ENCODE measurements at regions not wholly inside any gene's neighbourhood (a gene's known extent, or its start where the extent isn't known, plus 50 kb on each side); places are given as distances from the start of the nearest gene placed in this dataset.

DNA sequence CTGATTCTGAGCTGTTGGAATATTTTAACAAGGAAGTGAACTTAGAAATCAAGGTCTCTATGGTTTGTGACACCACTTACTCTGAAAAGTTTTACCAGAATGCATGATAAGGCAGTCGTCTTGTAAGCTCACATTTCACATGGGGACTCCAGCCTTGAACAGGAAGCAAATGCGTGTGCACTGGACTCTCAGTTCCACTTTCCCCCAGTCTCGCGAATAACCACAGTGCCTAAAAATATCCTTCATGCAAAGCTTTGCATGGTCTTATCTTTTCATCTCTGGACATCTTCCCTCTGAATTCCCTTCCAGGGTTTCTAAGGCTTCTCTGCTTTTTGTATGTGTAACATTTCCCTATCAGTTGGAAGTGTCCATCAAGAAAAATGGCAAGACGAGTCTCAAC, 581.8 kb downstream of the NLGN4X start (continued):
- TF ChIP-seq FOXM1 (IDR thresholded peaks at IDR 0.05; ENCODE audit: low read depth, low read length) = peak; percentile 98
- TF ChIP-seq SRF (IDR thresholded peaks at IDR 0.05; ENCODE audit: low read depth in 2 of 2, low read length in 2 of 2) = no peak
- peak; percentile 79; the same call in 1 of the 2 replicates for TF ChIP-seq PML (IDR thresholded peaks at IDR 0.05; ENCODE audit: low read length)
- TF ChIP-seq, protein P1, sequence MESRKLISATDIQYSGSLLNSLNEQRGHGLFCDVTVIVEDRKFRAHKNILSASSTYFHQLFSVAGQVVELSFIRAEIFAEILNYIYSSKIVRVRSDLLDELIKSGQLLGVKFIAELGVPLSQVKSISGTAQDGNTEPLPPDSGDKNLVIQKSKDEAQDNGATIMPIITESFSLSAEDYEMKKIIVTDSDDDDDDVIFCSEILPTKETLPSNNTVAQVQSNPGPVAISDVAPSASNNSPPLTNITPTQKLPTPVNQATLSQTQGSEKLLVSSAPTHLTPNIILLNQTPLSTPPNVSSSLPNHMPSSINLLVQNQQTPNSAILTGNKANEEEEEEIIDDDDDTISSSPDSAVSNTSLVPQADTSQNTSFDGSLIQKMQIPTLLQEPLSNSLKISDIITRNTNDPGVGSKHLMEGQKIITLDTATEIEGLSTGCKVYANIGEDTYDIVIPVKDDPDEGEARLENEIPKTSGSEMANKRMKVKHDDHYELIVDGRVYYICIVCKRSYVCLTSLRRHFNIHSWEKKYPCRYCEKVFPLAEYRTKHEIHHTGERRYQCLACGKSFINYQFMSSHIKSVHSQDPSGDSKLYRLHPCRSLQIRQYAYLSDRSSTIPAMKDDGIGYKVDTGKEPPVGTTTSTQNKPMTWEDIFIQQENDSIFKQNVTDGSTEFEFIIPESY (IDR thresholded peaks at IDR 0.05) = no peak
- 0 out of 2 replicates have a peak, but pooled peaks have one; percentile 25 for TF ChIP-seq YY1 (IDR thresholded peaks at IDR 0.05; ENCODE audit: low read depth, low read length)
- TF ChIP-seq, protein P2, sequence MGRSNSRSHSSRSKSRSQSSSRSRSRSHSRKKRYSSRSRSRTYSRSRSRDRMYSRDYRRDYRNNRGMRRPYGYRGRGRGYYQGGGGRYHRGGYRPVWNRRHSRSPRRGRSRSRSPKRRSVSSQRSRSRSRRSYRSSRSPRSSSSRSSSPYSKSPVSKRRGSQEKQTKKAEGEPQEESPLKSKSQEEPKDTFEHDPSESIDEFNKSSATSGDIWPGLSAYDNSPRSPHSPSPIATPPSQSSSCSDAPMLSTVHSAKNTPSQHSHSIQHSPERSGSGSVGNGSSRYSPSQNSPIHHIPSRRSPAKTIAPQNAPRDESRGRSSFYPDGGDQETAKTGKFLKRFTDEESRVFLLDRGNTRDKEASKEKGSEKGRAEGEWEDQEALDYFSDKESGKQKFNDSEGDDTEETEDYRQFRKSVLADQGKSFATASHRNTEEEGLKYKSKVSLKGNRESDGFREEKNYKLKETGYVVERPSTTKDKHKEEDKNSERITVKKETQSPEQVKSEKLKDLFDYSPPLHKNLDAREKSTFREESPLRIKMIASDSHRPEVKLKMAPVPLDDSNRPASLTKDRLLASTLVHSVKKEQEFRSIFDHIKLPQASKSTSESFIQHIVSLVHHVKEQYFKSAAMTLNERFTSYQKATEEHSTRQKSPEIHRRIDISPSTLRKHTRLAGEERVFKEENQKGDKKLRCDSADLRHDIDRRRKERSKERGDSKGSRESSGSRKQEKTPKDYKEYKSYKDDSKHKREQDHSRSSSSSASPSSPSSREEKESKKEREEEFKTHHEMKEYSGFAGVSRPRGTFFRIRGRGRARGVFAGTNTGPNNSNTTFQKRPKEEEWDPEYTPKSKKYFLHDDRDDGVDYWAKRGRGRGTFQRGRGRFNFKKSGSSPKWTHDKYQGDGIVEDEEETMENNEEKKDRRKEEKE (IDR thresholded peaks at IDR 0.05) = no peak
- TF ChIP-seq CHD1 (IDR thresholded peaks at IDR 0.05; ENCODE audit: low read depth, low read length) = no peak
- TF ChIP-seq HDAC6 (IDR thresholded peaks at IDR 0.05; ENCODE audit: unreplicated experiment) = no peak
- TF ChIP-seq NFIC (IDR thresholded peaks at IDR 0.05; ENCODE audit: low read depth, low read length) = peak; percentile 97
- TF ChIP-seq TCF7 (IDR thresholded peaks at IDR 0.05; ENCODE audit: borderline replicate concordance) = peak; percentile 73; the same call in 1 of the 2 replicates
- TF ChIP-seq, protein P3, sequence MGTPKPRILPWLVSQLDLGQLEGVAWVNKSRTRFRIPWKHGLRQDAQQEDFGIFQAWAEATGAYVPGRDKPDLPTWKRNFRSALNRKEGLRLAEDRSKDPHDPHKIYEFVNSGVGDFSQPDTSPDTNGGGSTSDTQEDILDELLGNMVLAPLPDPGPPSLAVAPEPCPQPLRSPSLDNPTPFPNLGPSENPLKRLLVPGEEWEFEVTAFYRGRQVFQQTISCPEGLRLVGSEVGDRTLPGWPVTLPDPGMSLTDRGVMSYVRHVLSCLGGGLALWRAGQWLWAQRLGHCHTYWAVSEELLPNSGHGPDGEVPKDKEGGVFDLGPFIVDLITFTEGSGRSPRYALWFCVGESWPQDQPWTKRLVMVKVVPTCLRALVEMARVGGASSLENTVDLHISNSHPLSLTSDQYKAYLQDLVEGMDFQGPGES (IDR thresholded peaks at IDR 0.05) = no peak
- peak; percentile 52; the same call in 1 of the 2 replicates for TF ChIP-seq CHD2 (IDR thresholded peaks at IDR 0.05; ENCODE audit: borderline replicate concordance, low read depth, low read length)
- TF ChIP-seq, protein P4, sequence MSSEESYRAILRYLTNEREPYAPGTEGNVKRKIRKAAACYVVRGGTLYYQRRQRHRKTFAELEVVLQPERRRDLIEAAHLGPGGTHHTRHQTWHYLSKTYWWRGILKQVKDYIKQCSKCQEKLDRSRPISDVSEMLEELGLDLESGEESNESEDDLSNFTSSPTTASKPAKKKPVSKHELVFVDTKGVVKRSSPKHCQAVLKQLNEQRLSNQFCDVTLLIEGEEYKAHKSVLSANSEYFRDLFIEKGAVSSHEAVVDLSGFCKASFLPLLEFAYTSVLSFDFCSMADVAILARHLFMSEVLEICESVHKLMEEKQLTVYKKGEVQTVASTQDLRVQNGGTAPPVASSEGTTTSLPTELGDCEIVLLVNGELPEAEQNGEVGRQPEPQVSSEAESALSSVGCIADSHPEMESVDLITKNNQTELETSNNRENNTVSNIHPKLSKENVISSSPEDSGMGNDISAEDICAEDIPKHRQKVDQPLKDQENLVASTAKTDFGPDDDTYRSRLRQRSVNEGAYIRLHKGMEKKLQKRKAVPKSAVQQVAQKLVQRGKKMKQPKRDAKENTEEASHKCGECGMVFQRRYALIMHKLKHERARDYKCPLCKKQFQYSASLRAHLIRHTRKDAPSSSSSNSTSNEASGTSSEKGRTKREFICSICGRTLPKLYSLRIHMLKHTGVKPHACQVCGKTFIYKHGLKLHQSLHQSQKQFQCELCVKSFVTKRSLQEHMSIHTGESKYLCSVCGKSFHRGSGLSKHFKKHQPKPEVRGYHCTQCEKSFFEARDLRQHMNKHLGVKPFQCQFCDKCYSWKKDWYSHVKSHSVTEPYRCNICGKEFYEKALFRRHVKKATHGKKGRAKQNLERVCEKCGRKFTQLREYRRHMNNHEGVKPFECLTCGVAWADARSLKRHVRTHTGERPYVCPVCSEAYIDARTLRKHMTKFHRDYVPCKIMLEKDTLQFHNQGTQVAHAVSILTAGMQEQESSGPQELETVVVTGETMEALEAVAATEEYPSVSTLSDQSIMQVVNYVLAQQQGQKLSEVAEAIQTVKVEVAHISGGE (CRISPR knock-in tag; IDR thresholded peaks at IDR 0.05) = no peak
- TF ChIP-seq IRF4 (IDR thresholded peaks at IDR 0.05; ENCODE audit: low read depth, low read length) = peak; percentile 98
- peak; percentile 74 to 79 for TF ChIP-seq BHLHE40 (IDR thresholded peaks at IDR 0.05; ENCODE audit: borderline replicate concordance in 1 of 2, low read depth in 2 of 2, low read length in 1 of 2)
- TF ChIP-seq MTA3 (IDR thresholded peaks at IDR 0.05; ENCODE audit: borderline replicate concordance, low read length) = peak; percentile 93
- TF ChIP-seq, protein P5, sequence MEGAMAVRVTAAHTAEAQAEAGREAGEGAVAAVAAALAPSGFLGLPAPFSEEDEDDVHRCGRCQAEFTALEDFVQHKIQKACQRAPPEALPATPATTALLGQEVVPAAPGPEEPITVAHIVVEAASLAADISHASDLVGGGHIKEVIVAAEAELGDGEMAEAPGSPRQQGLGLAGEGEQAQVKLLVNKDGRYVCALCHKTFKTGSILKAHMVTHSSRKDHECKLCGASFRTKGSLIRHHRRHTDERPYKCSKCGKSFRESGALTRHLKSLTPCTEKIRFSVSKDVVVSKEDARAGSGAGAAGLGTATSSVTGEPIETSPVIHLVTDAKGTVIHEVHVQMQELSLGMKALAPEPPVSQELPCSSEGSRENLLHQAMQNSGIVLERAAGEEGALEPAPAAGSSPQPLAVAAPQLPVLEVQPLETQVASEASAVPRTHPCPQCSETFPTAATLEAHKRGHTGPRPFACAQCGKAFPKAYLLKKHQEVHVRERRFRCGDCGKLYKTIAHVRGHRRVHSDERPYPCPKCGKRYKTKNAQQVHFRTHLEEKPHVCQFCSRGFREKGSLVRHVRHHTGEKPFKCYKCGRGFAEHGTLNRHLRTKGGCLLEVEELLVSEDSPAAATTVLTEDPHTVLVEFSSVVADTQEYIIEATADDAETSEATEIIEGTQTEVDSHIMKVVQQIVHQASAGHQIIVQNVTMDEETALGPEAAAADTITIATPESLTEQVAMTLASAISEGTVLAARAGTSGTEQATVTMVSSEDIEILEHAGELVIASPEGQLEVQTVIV (IDR thresholded peaks at IDR 0.05; ENCODE audit: borderline replicate concordance, partially characterized antibody) = no peak
- no peak for TF ChIP-seq POLR2A (IDR thresholded peaks at IDR 0.05; ENCODE audit: low read depth, low read length)
- TF ChIP-seq NR2C1 (IDR thresholded peaks at IDR 0.05) = no peak
- peak in 1 of 2 experiments; percentile 95; a peak in 2 of 4 replicates for TF ChIP-seq CEBPB (IDR thresholded peaks at IDR 0.05; ENCODE audit: borderline replicate concordance in 1 of 2, low read depth in 2 of 2, low read length in 2 of 2)

All from GM12878 (cell line).